ENCODE measurements at regions not wholly inside any gene's neighbourhood (a gene's known extent, or its start where the extent isn't known, plus 50 kb on each side); places are given as distances from the start of the nearest gene placed in this dataset.
"Not testable (repeated sequence)": the region's sequence is repeated elsewhere in the genome, so short reads cannot be mapped to it uniquely, and the experiment has no call there.

DNA sequence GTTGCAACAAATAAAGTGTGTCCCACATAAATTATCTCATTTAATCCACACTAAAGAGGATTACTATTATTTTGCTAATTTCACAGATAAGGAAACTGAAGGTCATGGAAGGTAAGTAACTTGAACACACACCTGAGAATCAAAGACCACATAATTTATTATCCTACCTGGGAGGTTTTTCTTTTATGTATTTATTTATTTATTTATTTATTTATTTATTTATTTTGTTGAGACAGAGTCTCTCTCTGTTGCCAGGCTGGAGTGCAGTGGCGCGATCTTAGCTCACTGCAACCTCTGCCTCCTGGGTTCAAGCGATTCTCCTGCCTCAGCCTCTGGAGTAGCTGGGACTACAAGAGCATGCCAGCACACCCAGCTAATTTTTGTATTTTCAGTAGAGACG, 1011.4 kb downstream of the VRK1 start:
- TF ChIP-seq, protein P1, sequence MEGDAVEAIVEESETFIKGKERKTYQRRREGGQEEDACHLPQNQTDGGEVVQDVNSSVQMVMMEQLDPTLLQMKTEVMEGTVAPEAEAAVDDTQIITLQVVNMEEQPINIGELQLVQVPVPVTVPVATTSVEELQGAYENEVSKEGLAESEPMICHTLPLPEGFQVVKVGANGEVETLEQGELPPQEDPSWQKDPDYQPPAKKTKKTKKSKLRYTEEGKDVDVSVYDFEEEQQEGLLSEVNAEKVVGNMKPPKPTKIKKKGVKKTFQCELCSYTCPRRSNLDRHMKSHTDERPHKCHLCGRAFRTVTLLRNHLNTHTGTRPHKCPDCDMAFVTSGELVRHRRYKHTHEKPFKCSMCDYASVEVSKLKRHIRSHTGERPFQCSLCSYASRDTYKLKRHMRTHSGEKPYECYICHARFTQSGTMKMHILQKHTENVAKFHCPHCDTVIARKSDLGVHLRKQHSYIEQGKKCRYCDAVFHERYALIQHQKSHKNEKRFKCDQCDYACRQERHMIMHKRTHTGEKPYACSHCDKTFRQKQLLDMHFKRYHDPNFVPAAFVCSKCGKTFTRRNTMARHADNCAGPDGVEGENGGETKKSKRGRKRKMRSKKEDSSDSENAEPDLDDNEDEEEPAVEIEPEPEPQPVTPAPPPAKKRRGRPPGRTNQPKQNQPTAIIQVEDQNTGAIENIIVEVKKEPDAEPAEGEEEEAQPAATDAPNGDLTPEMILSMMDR (IDR thresholded peaks at IDR 0.05) = not testable (repeated sequence)
- TF ChIP-seq POLR2AphosphoS5 (IDR thresholded peaks at IDR 0.05; ENCODE audit: low read depth, low read length); SIN3A (IDR thresholded peaks at IDR 0.05; ENCODE audit: borderline replicate concordance, low read depth, low read length); RCOR1 (IDR thresholded peaks at IDR 0.05; ENCODE audit: low read length); YY1 (IDR thresholded peaks at IDR 0.05; ENCODE audit: low read depth); EZH2phosphoT487 (IDR thresholded peaks at IDR 0.05; ENCODE audit: borderline replicate concordance, low read depth); GABPA (IDR thresholded peaks at IDR 0.05; ENCODE audit: low read depth); RFX5 (IDR thresholded peaks at IDR 0.05; ENCODE audit: low read length); RAD21 (IDR thresholded peaks at IDR 0.05; ENCODE audit: low read length); JUND (IDR thresholded peaks at IDR 0.05); SMC3 (IDR thresholded peaks at IDR 0.05; ENCODE audit: low read depth, low read length); EP300 (IDR thresholded peaks at IDR 0.05; ENCODE audit: borderline replicate concordance in 1 of 2, low read depth in 1 of 2, low read length in 1 of 2); NRF1 (IDR thresholded peaks at IDR 0.05; ENCODE audit: low read depth, low read length): not testable (repeated sequence)

Measured in SK-N-SH (cell line).